Large intestine (tissue), 3 donors: ENCODE measurements at regions not wholly inside any gene's neighbourhood (a gene's known extent, or its start where the extent isn't known, plus 50 kb on each side); places are given as distances from the start of the nearest gene placed in this dataset.

ENCODE experiments used
- DNase-seq, 2 donors: peaks; one replicate each; pipeline versions ENCODE4 v3.0.0 to v3.0.0-alpha.2; 2013
- H3K27ac ChIP-seq: one replicate; pipeline ENCODE4 v1.5.1; 2013; ENCODE audit warnings: low read length
- H3K27me3 ChIP-seq: 2 replicates; pipeline ENCODE4 v1.6.1; 2013; ENCODE audit warnings: low read length; ENCODE audit not compliant: control insufficient read depth, insufficient read depth
- H3K36me3 ChIP-seq: 2 replicates; pipeline ENCODE4 v1.6.1; 2013; ENCODE audit warnings: low read length; ENCODE audit not compliant: control insufficient read depth, insufficient read depth
- H3K4me1 ChIP-seq: one replicate; pipeline ENCODE4 v1.6.1; 2013; ENCODE audit warnings: low read length; ENCODE audit not compliant: control insufficient read depth, insufficient read depth
- H3K4me3 ChIP-seq: one replicate; pipeline ENCODE4 v1.5.1; 2013; ENCODE audit warnings: low read length
- H3K9me3 ChIP-seq: one replicate; pipeline ENCODE4 v1.6.1; 2013; ENCODE audit warnings: mild to moderate bottlenecking, low read depth, low read length, moderate library complexity; ENCODE audit not compliant: control insufficient read depth
- WGBS: methylation state at CpG from one replicate; pipeline ENCODE4 v1.1.5; 2013; ENCODE audit warnings: low lambda C conversion rate; ENCODE audit not compliant: insufficient coverage; 5-methylcytosine and 5-hydroxymethylcytosine counted together

DNA sequence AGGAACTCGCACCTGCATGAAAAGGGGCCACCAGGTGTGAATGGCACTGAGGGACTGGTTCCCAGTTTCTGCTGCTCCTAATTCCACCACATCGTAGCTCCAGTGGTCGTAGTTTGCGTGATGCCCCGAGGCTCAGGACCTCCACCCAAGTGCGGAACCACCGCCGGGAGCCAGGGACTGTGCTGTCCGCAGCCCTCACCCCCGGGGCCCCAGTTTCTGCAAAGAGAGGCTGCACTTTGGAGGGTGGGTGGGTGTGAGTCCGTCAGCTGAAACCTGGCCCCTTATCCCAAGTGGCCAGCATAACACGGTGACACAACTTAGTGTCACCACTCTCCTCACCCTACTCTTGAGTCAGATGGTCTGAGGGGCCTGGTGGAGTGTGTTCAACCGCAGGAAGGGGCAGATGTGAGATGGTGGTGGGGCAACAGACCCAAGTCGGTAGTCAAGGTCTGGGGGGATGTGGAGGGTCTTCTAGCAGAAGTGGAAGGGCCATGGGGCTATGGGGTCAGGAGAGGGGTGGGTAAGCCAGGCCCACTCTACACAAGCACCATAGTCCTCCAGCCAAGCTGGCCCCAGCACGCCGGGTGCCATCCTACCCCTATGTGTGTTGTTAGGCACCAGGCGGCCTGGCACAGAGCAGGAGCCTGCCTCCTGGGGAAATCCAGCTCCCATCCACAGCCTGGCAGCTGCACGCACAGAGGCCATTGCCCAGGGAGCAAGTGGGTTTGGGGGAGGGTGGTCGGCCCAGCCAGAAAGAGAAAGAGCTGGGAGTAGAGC lies 1301.6 kb downstream of the UQCRFS1 start:
- WGBS: 80% methylated on average over 1 of the region's 19 CpGs
- Histone ChIP-seq H3K36me3 (no peaks in the 10 kb centered on the region), H3K9me3 (peaks cover 20% of the 10 kb centered on the region), H3K4me1 (no peaks in the 10 kb centered on the region), H3K4me3 (no peak overlapping the region), H3K27ac (no peak overlapping the region), H3K27me3 (no peaks in the 10 kb centered on the region)
- DNase-seq: no peak

DNA sequence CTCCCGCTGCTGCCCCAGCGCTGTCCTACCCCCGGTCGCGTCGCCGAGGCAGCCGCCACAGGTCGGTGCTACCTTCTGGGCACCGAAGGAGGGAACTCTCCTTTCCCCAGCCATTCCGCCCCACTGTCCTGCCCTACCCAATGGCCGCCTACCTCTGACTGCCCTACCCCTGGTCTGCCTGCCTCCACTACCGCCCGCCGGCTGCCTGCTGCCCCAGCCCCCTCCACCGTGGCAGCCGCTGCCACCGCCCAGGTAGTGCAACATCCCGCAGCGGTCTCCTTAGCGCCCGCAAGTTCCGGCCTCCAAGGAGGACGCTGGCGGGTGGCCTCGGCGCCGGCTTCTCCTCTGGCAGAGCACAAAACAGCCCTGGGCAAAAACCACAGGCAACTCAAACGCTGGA lies 1303.1 kb downstream of the UQCRFS1 start:
- no CpG with 5 or more reads among the region's 29 CpGs for WGBS
- H3K4me3 ChIP-seq: no peak overlapping the region

DNA sequence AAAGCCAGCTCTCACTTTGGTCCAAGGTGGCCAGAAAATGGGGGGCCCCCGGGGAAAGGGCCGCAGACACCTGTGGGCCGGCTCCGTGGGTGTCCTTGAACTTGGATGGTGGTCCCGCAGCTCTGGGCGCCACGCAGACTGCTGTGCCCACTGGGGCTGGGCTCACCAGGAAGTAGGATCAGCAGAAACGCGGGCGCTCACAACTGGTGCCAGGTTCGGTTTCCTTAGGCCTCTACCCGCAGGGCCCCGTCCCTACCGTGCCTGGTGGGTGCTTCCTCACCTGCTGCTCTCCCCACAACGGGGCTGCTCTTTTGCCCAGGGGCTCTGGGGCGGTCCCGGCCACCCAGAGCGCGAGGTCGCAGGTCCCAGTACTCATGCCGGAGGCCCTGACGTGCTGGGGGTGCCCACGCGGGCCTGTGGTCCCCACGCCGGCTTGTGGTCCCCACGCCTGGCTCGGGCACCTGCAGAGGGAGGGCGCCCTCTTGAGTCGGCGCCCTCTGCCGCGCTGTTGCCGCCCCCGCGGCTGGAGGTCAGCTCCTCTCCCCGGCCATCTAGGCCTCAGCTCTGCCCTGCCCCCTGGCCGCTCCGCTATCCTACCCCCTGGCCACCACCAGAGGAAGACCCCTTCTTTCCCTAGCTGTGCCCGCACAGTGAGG lies 1303.6 kb downstream of the UQCRFS1 start:
- Histone ChIP-seq H3K4me1 (no peaks in the 10 kb centered on the region), H3K9me3 (peaks cover 20% of the 10 kb centered on the region), H3K27me3 (no peaks in the 10 kb centered on the region), H3K36me3 (no peaks in the 10 kb centered on the region), H3K27ac (no peak overlapping the region), H3K4me3 (no peak overlapping the region)
- no CpG with 5 or more reads among the region's 40 CpGs for WGBS
- DNase-seq: no peak

More for the DNA sequence above, 1303.1 kb downstream of the UQCRFS1 start:
- H3K4me1 ChIP-seq: no peaks in the 10 kb centered on the region
- no peaks in the 10 kb centered on the region for H3K27me3 ChIP-seq
- H3K27ac ChIP-seq: no peak overlapping the region
- no peaks in the 10 kb centered on the region for H3K36me3 ChIP-seq
- DNase-seq: no peak
- peaks cover 20% of the 10 kb centered on the region for H3K9me3 ChIP-seq

DNA sequence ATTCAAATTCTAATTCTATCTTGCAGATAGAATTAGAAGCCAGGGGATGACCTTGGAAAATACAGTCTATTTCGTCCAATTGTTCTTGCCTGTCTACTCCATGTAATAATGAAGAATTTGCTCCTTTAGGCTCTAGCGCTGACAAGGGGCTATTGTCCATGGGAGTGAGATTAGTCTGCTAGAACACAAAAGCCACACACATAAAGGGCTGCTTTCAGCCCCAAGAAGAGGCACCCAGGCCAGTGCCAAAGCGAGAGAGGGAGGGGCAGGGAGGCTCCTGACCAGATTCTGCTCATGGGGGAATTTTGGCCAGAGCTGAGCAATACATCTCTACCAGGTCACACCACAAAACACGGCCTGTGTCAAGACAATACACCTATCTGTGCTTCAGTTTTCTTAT lies 1306.9 kb downstream of the UQCRFS1 start:
- Histone ChIP-seq H3K36me3 (no peaks in the 10 kb centered on the region), H3K27me3 (no peaks in the 10 kb centered on the region)
- WGBS: no CpG with 5 or more reads among the region's 4 CpGs

DNA sequence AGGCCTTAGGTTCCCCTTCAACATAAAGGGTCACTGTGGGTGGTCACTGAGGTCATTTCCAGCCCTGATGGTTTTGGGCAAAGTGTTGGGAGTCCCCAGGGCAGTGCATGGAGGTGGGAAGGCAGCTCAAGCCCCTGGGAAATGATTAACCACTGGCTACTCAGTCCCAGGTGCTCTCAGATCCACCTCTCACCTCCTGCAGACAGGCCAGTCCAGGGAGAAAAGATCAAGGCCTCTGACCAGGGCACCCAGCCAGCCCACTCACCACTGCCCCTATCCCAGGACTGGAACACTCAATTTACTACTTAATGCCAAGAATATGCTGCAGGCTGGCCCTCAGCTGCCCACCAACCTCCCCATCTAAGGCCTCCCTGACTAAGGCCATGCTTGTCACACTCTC lies 1307.9 kb downstream of the UQCRFS1 start:
- DNase-seq: no peak
- Histone ChIP-seq H3K27me3 (no peaks in the 10 kb centered on the region), H3K27ac (no peak overlapping the region), H3K4me1 (no peaks in the 10 kb centered on the region), H3K36me3 (no peaks in the 10 kb centered on the region), H3K9me3 (peaks cover 12% of the 10 kb centered on the region), H3K4me3 (no peak overlapping the region)

More for the DNA sequence above, 1306.9 kb downstream of the UQCRFS1 start:
- no peaks in the 10 kb centered on the region for H3K4me1 ChIP-seq
- no peak for DNase-seq
- H3K9me3 ChIP-seq: peaks cover 14% of the 10 kb centered on the region
- H3K27ac ChIP-seq: no peak overlapping the region
- no peak overlapping the region for H3K4me3 ChIP-seq

DNA sequence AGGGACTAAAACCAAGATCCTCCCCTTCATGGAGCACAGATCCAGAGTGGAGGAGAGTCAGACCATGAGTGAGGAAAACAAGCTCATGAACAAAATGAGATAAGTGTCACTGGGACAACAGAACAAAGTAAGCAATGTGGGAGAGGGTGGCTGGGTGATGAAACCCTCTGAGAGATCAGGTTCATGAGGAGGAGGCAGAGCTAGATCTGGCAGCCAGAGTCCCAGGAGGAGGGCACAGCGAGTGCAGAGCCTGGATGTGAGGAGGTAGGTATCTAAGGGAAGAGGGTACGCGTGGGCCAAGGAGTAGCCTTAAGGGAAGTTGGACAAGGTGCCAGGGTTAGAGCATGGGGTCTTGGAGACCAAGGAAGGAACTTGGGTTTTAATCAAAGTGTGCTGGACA lies 1311.9 kb downstream of the UQCRFS1 start:
- Histone ChIP-seq H3K27me3 (no peaks in the 10 kb centered on the region), H3K4me3 (no peak overlapping the region), H3K4me1 (no peaks in the 10 kb centered on the region), H3K36me3 (no peaks in the 10 kb centered on the region), H3K9me3 (peaks cover 3% of the 10 kb centered on the region), H3K27ac (no peak overlapping the region)
- no peak for DNase-seq
- WGBS: 90% methylated on average over 3 of the region's 3 CpGs

DNA sequence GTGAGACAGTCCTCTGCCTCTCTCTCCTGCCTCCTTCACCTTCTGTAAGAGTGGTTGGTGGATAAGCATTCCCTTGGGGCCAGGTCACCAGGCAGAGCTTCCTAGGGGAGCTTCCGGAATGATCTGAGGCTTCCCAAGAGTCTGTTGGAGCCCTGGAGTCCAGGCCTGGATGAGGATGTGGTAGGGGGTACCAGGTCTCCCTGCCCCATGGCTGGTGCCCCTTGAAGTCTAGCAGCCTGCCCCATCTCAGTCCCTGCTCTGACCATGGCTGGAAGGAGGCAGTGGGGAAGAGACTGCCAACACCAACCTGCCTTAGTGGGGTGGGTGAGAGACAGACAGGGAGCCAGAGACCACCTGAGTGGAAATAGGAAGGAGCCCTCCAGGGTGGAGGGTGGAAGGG lies 1316.9 kb downstream of the UQCRFS1 start:
- no peak overlapping the region for H3K4me3 ChIP-seq
- no peaks in the 10 kb centered on the region for H3K4me1 ChIP-seq
- no peaks in the 10 kb centered on the region for H3K27me3 ChIP-seq
- H3K27ac ChIP-seq: no peak overlapping the region
- H3K9me3 ChIP-seq: peaks cover 3% of the 10 kb centered on the region
- no peaks in the 10 kb centered on the region for H3K36me3 ChIP-seq
- no CpG with 5 or more reads among the region's 1 CpG for WGBS
- DNase-seq: no peak

DNA sequence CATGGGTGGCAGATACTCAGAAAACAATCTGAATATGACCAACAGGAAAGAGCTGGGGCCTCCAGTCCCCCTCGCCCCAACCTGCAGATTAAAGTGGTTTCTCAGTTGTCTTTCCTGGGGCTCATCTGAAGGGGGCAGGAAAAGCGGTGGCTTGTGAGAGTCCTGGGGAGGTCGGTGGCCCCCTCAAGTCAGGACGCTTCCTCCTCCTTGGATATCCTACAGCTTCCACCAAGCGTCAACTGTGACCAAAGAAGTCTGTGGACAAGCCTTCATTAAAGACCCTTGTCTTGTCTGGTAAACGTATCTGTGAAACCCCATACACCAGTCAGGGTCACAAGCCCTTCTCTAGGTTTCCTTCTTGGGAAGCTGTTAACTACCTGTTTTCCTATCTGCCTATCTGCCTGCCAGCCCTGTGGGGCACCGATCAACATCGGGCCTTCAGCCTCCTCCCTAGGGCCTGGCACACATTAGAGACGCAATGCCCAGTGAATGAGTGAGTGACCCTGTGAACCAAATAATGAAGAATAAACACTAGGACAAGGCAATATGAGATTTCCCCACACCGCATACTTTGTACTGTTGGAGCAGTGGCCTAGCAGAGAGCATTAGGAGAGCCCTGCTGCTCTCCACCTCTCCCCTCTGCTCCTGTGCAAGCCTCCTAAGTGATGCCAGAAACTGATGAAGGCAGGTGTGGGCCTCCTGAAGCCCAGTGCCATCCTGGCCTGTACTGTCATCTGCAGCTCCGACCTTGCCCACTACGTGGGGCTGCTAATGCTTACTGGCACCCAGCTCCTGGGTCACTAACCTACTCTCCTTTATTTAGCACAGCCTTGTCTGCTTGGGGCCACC lies 1317.8 kb downstream of the UQCRFS1 start:
- Histone ChIP-seq H3K36me3 (no peaks in the 10 kb centered on the region), H3K9me3 (peaks cover 3% of the 10 kb centered on the region), H3K27me3 (no peaks in the 10 kb centered on the region), H3K4me3 (no peak overlapping the region), H3K4me1 (no peaks in the 10 kb centered on the region), H3K27ac (no peak overlapping the region)
- DNase-seq: no peak
- no CpG with 5 or more reads among the region's 12 CpGs for WGBS

DNA sequence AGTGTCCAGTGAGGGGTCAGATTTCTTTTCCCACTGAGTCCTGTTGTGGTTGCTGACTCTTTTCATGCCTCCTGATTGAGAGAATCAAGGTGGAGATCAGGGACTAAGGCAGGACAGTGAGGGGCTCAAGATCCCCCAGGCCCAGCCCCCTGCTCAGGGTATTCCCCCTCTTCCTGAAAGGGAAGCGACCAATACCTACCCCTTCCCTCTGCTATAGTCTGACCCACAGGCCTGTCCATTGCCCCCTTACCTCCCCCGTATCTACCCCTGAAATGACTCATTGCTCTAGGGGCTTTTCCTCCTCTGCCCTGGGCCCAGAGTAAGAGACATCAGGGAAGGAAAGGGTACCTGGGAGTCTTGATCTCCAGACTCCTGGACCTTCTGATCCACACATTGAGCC lies 1320.5 kb downstream of the UQCRFS1 start:
- no peak overlapping the region for H3K4me3 ChIP-seq
- no peak overlapping the region for H3K27ac ChIP-seq
- no peaks in the 10 kb centered on the region for H3K4me1 ChIP-seq
- H3K36me3 ChIP-seq: no peaks in the 10 kb centered on the region
- H3K27me3 ChIP-seq: no peaks in the 10 kb centered on the region
- no peaks in the 10 kb centered on the region for H3K9me3 ChIP-seq
- no peak for DNase-seq
- WGBS: no CpG with 5 or more reads among the region's 2 CpGs

DNA sequence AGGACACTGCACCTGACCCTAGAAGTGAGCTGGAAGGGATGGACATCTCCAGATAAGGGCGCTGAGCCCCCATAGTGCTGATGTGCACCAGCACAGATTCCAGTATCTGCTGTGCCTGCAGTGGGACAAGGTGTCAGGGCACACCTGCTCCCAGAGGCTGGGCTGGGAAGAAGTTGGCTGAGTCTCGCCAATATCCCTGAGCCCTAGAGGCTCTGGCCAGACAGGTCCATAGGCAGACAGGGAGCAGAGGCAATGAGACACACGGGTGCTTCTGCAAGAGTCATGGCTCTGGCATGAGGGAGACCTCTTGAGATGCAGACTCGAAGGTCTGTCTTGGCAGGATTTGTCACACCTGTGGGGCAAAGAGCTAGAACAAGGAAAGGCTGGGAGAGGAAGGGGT lies 1321.5 kb downstream of the UQCRFS1 start:
- H3K9me3 ChIP-seq: no peaks in the 10 kb centered on the region
- H3K27me3 ChIP-seq: no peaks in the 10 kb centered on the region
- H3K27ac ChIP-seq: no peak overlapping the region
- no peaks in the 10 kb centered on the region for H3K36me3 ChIP-seq
- no peak for DNase-seq
- no CpG with 5 or more reads among the region's 4 CpGs for WGBS
- no peak overlapping the region for H3K4me3 ChIP-seq
- H3K4me1 ChIP-seq: no peaks in the 10 kb centered on the region
